GM21447 (cell line): ENCODE measurements at regions not wholly inside any gene's neighbourhood (a gene's known extent, or its start where the extent isn't known, plus 50 kb on each side); places are given as distances from the start of the nearest gene placed in this dataset.
"Not testable (repeated sequence)": the region's sequence is repeated elsewhere in the genome, so short reads cannot be mapped to it uniquely, and the experiment has no call there.

Experiments used
- ATAC-seq: cut with Tn5 transposase; IDR thresholded peaks from one replicate; pipeline ENCODE4 v1.9.1; 2021; ENCODE audit not compliant: unreplicated experiment

DNA sequence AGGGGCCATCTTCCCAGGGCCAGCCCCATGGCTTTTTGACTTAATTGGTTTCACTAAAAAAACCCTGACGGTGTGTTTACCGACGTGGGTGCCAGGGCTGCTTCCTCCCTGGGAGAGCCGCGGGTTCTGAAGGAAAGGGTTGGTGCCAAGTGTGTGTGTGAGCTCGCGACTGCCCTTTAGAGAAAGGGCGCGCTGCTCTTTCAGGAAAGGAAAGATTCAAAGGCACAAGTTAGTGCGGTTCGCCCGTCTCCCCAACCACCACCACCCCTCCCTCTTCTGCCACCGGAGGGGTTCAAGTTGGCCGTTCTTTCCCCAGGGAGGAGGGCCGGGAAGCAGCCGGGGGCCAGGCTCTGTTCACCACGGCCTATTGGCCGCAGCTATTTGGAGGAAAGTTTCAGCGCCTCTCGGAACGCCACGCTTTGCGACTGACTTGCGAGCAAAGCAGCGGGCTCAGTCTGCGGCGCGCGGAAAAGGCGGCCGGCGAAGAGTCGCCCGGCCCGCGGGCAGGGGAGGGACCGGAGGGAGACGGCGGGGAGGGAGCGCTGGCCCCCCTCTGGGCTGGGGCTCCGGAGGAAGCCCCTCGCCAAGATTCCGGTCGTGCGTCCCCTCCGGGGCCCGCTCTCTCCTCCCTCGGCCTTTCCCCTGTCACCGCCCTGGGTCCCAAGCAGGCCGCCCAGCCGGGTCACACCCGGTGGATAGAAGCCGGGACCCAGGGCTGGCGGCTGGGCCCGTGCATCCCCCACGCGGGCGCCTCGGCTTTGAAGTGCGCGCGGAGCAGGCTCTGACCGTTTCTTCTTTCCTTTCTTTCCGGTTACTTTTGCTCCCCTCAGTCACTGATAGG is 165.9 kb upstream of the PPP1R3A start:
- no peak for ATAC-seq

DNA sequence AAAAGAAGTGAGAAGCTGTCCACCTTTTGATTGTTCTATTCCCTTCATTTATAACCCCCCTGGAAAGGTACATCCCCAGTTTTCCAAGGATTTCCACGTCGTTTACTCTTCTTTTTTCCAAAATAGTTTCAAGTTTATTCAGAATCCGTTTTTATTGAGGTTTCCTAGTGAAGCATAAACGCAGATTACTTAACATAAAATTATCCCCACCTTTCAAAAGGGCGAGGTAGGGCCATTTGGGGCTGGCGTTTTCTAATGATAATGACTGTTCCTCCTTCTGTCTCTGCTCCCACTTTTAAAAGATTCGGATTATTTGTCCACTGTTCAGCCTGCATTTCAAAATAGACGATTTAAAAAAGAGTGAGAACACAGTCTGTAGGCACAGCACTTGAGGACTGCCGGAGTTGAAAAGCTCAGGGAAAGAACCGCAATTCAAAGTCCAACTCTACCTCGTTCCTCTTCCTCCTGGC is 165.2 kb upstream of the PPP1R3A start:
- no peak for ATAC-seq

DNA sequence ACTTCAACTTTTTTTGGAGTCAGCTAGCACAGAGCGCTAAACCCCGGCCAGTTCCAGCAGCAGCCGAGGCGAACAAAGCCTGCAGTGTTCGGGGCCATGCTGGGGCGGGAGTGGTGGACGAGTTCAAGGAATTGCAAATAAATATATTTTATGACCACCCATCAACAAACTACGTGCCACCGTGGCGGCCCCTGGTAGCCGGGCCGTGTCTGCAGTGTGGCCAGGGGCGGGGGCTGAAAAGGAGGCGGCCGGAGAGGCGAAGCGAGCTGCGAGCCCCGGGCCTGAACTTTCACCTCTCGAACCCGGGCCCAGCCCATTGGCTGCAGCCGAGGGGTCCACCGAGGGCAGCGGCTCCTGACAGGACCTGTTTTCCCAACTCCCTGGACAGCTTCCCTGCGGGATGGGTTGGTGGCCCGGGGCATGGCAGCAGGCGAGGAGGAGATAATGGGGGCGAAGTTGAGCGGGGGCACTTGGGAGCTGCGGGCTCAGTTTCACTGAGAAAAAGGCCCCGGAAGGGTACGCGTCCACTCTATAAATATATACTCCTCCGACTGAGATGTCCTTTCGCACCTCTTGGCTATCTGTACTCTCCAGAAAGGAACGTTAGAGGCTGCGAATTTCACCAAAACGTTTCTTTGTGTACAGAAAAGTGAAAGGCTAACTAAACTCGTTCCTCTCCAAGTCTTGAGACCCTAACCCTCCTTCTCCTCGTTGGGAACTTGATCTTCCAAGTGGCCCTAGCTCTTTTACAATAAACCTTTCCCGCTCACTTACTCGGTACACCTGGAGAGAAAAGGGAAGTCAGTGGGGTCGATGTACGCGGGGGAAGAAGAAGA is 164.6 kb upstream of the PPP1R3A start:
- ATAC-seq = no peak

DNA sequence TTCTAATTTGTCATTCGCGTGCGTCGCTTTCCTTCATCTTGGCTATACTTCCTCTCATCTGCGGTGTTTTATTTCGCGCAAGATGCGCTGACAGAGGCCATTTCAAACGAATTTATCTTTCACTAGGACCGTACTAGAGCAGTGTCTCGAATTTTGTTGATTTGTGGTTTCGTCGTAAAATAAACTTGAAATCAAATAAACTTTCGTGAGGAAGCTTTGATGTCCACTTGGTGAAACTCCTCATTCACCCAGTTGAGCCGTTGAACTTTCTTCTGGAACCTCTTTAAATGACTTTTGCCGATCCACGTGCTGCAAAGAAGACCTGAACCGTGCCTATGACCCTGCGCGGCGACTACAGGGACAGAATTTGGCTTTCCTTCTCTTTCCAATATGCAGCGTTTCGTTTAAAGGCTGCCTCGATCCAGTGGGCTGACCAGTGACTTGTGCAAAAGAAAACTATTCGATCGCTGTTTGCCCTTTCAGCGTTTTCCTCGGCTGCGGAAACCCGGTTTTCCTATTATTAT is 163.9 kb upstream of the PPP1R3A start:
- ATAC-seq = no peak

DNA sequence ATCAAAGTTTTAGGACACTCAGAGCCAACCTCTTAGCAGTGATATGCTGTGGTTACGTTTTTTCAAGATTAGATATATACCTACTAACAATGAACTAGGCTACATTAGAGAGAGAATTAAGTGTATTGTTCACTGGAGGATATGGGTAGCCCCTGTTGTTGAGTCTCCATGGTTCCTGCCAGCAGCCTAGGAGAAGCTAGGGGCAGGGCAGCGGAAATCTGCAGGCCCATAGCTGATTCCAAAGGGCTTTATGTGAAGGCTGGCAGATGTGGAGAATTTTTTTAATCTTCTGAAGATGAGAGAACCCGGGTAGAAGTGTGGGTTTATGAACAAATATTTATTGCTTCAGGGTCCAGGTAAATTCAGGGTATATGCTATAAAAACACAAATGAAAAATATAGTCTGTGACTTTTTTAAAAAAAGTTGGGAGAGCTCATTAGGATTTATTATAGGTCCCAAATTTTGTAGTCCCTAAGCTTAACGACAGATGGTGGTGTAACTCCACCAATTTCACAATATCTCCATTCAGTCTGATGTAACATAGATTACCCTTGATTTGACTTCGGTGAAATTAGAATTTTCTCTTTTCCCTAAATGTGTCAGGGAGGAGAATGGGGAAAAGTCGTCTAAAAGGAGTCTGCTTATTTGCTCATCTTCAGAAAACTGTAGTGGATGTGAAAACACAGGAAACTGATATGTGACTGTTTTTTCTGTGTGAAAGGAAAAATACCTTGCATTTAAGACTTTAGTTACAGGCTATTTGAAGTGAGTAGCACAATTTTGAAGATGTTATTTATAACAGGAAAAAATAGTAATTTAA is 163.0 kb upstream of the PPP1R3A start:
- ATAC-seq = no peak

DNA sequence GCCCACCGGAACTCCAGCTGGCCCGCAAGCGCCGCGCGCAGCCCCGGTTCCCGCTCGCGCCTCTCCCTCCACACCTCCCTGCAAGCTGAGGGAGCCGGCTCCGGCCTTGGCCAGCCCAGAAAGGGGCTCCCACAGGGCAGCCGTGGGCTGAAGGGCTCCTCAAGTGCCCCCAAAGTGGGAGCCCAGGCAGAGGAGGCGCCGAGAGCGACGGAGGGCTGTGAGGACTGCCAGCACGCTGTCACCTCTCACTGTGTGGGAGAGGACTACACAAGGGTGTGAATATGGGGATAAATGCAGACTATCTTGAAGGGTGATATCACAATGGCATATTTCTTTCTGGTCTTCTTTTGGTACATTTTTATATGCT is 158.3 kb upstream of the PPP1R3A start:
- not testable (repeated sequence) for ATAC-seq

DNA sequence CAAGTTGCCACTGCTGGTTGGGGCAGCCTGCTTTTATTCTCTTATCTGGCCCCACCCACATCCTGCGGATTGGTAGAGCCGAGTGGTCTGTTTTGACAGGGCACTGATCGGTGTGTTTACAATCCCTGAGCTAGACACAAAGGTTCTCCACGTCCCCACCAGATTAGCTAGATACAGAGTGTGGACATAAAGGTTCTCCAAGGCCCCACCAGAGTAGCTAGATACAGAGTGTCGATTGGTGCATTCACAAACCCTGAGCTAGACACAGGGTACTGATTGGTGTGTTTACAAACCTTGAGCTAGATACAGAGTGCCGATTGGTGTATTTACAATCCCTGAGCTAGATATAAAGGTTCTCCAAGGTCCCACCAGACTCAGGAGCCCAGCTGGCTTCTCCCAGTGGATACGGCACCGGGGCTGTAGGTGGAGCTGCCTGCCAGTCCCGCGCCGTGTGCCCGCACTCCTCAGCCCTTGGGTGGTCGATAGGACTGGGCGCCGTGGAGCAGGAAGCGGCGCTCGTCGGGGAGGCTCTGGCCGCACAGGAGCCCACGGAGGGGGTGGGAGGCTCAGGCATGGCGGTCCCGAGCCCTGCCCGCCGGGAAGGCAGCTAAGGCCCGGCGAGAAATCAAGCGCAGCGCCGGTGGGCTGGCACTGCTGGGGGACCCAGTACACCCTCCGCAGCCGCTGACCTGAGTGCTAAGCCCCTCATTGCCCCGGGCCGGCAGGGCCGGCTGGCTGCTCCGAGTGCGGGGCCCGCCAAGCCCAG is 157.8 kb upstream of the PPP1R3A start:
- not testable (repeated sequence) for ATAC-seq

DNA sequence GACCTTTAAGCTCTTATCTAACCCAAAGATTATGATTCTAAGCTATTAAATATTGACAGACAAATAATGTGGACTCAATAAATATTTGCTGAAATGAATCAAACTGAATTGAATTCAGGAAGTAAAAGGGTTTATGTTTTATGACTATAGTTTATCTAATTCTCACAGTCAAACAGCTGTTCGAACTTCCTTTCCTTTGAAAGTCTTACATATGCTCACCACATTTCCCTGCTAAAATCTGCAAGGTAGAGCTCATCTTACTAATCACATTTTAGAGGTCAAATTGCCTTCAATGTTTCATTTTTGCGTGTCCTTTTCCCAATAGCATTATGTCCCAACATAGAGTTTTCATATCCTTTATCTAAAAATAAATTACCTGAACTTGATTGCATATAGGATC is 154.9 kb upstream of the PPP1R3A start:
- ATAC-seq = no peak

DNA sequence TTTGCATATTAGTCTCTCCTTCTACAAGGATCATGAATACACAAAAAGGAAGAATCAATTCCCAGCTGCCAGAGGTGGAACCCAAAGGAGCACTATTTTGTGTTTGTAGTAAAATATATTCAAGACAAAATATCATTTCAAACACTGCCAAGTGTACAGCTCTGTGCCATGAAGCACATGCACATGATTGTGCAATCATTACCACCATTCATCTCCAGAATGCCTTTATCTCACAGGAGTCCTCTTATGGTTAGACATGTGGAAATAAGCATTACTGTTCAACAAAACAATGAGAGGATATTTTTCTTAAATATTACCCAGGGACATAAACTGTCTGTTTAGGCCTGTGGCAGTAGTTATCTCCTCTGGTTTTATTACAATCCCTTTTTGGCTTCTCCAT is 151.4 kb upstream of the PPP1R3A start:
- ATAC-seq = no peak

DNA sequence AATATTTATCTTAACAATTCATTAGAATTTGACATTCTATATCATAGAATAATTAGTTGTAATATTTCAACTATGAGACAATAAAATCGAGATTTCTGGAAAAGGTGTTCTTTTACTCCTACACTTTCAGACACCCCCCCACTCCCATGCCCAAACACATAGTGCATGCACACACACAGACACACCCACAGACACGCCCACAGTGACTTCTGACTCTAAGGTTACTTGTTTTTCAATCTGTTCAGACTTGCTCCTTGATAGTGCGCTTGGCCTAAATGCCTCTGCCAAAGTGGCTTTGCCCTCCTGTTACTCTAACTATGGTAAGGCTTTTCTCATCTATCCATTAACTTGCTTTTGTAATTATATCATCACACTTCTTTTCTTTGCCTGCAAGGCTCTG is 144.0 kb upstream of the PPP1R3A start:
- ATAC-seq = no peak

DNA sequence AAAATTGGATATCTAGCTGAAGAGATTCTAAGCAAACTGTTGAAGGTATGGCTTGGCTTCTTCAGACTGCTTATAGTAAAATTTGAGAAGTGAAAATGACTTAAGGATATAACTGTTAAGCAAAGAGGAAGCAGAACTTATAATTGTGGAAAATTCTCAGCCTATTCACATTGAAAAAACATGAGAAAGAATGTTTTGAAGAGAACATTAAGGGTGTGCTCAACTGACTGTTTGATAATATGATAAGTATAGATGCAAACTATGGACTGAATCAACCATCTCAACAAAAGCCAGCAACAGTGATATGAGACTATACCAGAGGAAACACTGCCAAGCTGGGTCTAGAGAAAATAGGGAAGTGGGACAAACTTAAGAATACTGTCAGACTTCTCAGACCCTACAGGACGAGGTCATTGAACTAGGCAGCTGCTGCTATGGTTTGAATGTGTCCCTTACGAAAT is 133.1 kb upstream of the PPP1R3A start:
- ATAC-seq = peak; percentile 90

DNA sequence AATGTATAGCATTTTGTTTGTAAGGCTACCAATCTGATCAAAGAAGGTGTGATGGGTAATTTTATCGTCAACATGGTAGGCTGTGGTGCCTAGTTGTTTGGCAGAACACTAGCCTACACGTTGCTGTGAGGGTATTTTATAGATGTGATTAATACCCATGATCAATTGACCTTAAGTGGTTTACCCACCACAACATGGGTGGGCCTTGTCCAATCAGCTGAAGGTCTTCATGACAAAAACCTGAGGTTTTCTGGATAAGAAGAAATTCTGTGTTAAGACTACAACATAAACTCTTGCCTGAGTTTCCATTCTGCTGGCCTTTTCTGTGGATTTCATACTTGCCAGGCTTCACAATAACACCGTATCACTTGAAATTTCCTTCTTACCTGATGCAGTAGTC is 131.8 kb upstream of the PPP1R3A start:
- ATAC-seq = no peak

DNA sequence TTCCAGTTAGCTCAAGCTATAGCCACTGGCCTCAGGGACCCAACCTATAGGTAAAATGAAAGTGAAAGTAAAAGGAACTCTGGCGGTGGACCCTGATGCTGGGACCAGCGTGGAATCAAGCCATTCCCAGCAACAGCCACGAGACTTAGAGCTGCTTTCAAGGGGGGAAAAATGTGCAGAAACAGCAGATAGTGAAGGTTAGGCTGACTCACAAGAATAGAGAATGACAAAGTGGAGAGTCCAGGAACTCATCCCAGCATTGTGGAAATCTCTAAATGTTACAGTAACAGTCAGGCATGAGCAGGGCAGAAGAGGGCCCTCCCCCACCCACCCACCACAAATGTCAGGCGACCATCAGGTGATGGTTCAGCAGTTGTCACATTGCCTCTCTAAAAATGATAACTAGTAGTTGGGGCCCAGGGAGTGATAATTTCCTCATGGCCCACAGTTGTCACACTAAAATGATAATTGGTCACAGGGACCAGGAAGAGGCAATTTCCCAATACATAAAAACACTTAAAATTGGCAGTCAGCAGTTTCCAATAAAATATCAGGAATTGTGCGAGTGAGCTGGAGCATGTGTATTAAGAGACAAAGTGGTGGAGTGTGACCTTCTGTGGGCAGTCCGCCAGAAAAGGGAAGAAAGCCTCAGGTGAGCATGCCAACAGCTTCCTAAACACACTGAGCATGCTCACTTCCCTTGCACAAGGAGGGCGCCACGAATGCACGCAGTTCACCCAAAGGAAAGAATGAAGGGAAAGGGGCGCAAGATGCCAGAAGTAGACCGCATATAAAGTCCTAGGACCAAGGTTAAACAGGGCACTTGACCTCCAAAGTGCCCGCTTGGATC is 129.8 kb upstream of the PPP1R3A start:
- ATAC-seq = no peak

DNA sequence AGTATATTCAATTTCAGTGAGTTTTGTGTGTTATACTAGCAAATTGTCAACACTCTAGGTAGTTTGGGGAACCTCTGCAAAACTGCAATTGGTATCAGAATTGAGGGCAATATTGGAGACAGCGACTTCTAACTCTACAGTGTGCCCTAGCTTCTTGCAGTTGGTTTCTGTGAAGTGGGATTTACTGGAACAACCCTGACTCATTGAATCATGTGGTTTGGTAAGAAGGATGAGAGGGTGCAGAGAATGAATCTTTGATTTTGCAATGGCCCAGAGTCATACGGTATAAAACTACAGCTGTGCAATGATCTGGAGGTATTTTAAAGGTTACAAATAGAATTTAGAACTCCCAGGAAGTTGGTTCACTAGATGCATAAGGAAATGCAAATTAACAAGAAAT is 129.1 kb upstream of the PPP1R3A start:
- ATAC-seq = no peak

DNA sequence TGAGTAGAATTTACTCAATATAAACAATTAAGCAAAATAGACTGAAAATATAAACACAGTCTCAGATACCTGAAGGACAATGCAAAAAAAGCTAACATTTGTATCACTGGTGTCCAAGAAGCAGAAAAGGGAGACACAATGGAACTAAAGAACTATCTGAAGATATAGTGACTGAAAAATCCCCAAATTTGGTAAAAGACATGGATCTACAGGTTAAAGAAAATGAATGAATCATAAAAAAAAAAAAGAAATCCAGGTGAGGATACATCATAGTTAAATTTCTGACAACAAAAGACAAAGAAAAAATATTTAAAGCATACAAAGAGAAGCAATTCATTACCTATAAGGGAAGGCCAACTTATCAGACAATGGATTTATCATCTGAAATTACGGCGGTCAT is 114.7 kb upstream of the PPP1R3A start:
- no peak for ATAC-seq

DNA sequence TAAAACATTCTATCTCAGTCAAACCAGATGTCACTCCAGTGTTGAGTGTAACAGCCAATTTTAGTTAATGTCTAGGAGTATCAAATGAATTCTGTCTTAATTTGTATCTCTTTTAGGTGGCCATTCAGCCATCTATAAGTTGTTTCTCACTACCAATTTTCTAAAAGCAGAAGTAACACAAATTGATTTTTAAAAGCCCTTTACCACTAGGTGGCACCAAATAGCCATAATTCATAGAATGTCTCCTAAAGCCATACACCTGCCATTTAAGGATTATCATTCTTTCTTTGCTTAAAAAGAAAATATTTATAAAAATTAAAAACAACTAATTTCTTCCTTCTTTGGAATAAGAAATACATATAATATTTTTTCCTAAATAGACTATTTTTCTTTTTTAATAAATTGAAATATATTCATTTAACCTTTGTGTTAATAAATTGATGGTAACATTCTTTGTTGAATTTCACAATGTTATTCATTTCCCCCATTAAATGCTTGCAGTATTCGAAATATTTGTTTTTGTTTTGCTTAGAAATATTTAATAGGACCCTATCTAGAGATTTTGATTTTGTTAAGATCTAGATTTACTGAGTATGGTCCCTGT is 107.8 kb upstream of the PPP1R3A start:
- ATAC-seq = peak; percentile 79

DNA sequence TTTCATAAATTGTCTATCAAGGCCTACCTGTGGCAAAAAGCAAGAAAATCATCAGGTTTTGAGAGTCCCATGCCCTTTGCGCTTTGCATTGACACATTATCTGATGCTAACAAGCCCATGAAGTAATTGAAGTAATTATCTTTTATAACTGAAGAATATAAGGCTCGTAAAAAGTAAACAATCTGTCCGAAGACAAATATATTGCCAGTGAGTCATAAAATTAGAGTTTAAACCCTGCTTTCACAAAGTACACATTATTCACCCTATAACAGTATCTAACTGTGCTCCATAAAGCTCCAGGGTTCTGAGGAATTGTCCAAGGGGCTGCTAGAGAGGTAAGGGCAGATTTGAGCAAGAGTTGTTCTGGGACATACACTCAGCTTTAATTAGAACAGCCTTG is 102.3 kb upstream of the PPP1R3A start:
- ATAC-seq = no peak

DNA sequence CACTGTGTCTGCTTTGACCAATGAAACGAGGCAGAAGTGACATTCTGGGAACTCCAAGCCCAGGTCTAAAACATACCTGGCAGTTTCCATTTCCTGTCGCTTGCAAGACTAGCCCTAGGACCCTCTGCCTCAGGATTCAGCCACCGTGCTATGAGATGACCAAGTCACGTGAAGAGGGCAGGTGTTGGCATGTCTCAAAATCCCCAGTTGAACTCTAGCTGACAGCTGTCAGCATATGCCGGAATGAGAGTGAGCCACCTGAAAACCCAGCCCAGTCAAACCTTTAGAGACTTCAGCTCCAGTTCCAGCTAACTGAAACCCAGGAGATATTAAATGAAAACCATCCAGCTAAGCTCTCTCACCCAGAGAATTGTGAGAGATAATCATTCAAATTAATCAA is 89.9 kb upstream of the PPP1R3A start:
- ATAC-seq = no peak

DNA sequence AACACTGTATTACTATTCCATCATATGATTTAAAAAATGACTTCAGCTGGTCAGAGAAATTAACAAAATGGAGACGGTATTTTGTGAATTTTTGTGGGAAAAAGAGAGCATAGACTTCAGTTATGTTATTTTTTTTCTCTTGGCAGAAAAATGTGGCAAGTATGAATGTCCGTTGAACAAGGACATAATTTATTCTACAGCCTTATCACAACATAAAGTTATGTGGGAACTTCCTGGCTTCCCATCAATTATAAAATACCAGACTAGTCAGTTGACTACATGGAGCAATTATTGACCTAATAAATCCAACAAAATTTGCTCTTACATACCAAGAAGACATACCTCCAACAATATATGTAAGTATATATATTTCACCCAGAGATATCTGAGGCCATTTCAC is 88.6 kb upstream of the PPP1R3A start:
- ATAC-seq = no peak
